Peyer's patch (tissue), 4 donors: ENCODE measurements at regions not wholly inside any gene's neighbourhood (a gene's known extent, or its start where the extent isn't known, plus 50 kb on each side); places are given as distances from the start of the nearest gene placed in this dataset.

Experiments used
- POLR2A ChIP-seq, 2 donors: fragments of 450-650 bp; IDR thresholded peaks; one replicate each; pipeline ENCODE4 v1.5.1; 2017; ENCODE audit warnings: antibody characterized with exemption in 2 of 2, mild to moderate bottlenecking in 2 of 2, moderate library complexity in 2 of 2
- TF ChIP-seq, protein P1 (sequence below), 6 experiments: fragments of 450-650 bp in 4 of 6; fragments of 200-600 bp in 2 of 6; sonication (generic) in 1 of 6; IDR thresholded peaks; one replicate each; pipeline ENCODE4 v1.5.1; 2017 to 2019; ENCODE audit warnings: antibody characterized with exemption in 6 of 6, mild to moderate bottlenecking in 3 of 6, moderate library complexity in 1 of 6

DNA sequence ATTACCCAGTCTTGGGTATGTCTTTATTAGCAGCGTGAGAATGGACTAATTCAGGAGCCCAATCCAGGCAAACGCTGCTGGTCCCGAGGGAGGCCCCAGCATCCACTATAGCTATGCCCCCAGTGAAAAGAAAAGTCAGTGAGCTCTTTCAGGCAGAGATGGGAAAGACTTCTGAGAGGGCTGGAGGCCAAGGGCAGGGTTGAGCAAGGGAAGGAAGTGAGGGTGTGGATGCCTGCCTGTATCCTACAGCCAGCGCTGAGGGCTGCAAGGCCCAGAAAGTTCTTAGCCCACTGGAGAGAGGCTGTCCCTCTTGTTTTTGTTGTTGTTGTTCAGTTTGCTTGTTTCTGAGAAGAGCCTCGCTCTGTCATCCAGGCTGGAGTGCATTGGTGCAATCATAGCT, 261.6 kb downstream of the ZEB1 start:
- TF ChIP-seq, protein P1, sequence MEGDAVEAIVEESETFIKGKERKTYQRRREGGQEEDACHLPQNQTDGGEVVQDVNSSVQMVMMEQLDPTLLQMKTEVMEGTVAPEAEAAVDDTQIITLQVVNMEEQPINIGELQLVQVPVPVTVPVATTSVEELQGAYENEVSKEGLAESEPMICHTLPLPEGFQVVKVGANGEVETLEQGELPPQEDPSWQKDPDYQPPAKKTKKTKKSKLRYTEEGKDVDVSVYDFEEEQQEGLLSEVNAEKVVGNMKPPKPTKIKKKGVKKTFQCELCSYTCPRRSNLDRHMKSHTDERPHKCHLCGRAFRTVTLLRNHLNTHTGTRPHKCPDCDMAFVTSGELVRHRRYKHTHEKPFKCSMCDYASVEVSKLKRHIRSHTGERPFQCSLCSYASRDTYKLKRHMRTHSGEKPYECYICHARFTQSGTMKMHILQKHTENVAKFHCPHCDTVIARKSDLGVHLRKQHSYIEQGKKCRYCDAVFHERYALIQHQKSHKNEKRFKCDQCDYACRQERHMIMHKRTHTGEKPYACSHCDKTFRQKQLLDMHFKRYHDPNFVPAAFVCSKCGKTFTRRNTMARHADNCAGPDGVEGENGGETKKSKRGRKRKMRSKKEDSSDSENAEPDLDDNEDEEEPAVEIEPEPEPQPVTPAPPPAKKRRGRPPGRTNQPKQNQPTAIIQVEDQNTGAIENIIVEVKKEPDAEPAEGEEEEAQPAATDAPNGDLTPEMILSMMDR (IDR thresholded peaks at IDR 0.05): no peak
- no peak for TF ChIP-seq POLR2A (IDR thresholded peaks at IDR 0.05)
